ENCODE measurements at regions not wholly inside any gene's neighbourhood (a gene's known extent, or its start where the extent isn't known, plus 50 kb on each side); places are given as distances from the start of the nearest gene placed in this dataset.

DNA sequence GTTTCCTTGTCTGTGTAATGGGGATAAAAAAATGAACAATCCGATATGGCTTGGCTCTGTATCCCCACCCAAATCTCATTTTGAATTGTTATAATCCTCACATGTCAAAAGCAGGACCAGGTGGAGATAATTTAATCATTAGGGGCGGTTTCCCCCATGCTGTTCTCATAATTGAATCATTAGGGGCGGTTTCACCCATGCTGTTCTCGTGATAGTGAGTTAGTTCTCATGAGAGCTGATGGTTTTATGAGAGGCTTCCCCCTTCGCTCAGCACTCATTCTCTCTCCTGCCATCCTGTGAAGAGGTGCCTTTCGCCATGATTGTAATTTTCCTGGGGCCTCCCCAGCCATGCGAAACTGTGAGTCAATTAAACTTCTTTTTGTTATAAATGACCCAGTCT is 633.5 kb downstream of the RAPGEF2 start:
- TF ChIP-seq, protein P1, sequence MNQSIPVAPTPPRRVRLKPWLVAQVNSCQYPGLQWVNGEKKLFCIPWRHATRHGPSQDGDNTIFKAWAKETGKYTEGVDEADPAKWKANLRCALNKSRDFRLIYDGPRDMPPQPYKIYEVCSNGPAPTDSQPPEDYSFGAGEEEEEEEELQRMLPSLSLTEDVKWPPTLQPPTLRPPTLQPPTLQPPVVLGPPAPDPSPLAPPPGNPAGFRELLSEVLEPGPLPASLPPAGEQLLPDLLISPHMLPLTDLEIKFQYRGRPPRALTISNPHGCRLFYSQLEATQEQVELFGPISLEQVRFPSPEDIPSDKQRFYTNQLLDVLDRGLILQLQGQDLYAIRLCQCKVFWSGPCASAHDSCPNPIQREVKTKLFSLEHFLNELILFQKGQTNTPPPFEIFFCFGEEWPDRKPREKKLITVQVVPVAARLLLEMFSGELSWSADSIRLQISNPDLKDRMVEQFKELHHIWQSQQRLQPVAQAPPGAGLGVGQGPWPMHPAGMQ (IDR thresholded peaks at IDR 0.05; ENCODE audit: borderline replicate concordance) = no peak
- TF ChIP-seq CHD1 (IDR thresholded peaks at IDR 0.05; ENCODE audit: low read depth, low read length) (no peak), ZNF274 (IDR thresholded peaks at IDR 0.05; ENCODE audit: insufficient read depth, insufficient read length) (no peak), GATAD2B (conservative IDR thresholded peaks at IDR 0.05; ENCODE audit: low read depth) (no peak), MTA3 (IDR thresholded peaks at IDR 0.05; ENCODE audit: borderline replicate concordance, low read length) (no peak), ELK1 (IDR thresholded peaks at IDR 0.05; ENCODE audit: low read depth, low read length) (no peak), CTCF (IDR thresholded peaks at IDR 0.05 in 2 of 3, conservative IDR thresholded peaks at IDR 0.05 in 1 of 3; ENCODE audit: control insufficient read depth in 2 of 3, extremely low read depth in 1 of 3, insufficient read depth in 1 of 3, low read depth in 3 of 3, low read length in 3 of 3) (no peak), MXI1 (IDR thresholded peaks at IDR 0.05; ENCODE audit: low read depth, low read length) (no peak), CEBPB (IDR thresholded peaks at IDR 0.05; ENCODE audit: borderline replicate concordance in 1 of 2, low read depth in 2 of 2, low read length in 2 of 2) (no peak), RCOR1 (conservative IDR thresholded peaks at IDR 0.05; ENCODE audit: low read depth, low read length) (no peak), SMAD1 (IDR thresholded peaks at IDR 0.05; ENCODE audit: low read depth, partially characterized antibody) (no peak), POLR2A (IDR thresholded peaks at IDR 0.05; ENCODE audit: low read depth, low read length) (no peak), POLR2AphosphoS5 (IDR thresholded peaks at IDR 0.05; ENCODE audit: low read length) (no peak), BACH1 (IDR thresholded peaks at IDR 0.05; ENCODE audit: borderline replicate concordance) (no peak)
